OCI-LY1 (cell line): ENCODE measurements at regions not wholly inside any gene's neighbourhood (a gene's known extent, or its start where the extent isn't known, plus 50 kb on each side); places are given as distances from the start of the nearest gene placed in this dataset.

Experiments
- EZH2 ChIP-seq: fragments of 200-600 bp; sonication (generic), shearing (Covaris generic); IDR thresholded peaks from 2 replicates; pipeline ENCODE4 v1.8.0; 2017; ENCODE audit warnings: borderline replicate concordance, mixed run types, mild to moderate bottlenecking, antibody characterized with exemption, low read length, moderate library complexity, mixed read lengths
- TF ChIP-seq, protein P1 (sequence below): fragments of 200-600 bp; sonication (generic), shearing (Covaris generic); IDR thresholded peaks from 2 replicates; pipeline ENCODE4 v1.5.1; 2017; ENCODE audit warnings: mild to moderate bottlenecking, antibody characterized with exemption, low read length, moderate library complexity, mixed read lengths

DNA sequence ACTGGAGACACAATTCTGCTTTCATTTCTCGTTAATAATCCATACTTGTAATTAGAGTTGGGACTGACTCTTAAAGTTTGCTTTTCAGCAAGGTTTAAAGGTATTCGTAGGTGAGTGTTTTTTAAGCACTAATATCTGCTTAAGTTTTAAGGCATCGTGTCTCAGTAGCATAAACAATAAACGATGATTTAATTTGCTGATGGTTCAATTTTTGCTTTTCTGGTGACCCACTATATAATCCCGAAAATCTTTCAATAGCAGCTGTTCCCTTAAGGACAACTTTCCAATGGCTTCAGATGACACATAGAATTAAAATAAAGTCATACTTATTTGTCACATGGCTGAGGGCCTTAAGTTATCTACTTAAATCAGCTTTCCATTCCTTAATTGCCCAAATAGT lies 859.5 kb upstream of the SOX11 start:
- TF ChIP-seq, protein P1, sequence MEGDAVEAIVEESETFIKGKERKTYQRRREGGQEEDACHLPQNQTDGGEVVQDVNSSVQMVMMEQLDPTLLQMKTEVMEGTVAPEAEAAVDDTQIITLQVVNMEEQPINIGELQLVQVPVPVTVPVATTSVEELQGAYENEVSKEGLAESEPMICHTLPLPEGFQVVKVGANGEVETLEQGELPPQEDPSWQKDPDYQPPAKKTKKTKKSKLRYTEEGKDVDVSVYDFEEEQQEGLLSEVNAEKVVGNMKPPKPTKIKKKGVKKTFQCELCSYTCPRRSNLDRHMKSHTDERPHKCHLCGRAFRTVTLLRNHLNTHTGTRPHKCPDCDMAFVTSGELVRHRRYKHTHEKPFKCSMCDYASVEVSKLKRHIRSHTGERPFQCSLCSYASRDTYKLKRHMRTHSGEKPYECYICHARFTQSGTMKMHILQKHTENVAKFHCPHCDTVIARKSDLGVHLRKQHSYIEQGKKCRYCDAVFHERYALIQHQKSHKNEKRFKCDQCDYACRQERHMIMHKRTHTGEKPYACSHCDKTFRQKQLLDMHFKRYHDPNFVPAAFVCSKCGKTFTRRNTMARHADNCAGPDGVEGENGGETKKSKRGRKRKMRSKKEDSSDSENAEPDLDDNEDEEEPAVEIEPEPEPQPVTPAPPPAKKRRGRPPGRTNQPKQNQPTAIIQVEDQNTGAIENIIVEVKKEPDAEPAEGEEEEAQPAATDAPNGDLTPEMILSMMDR: no peak
- TF ChIP-seq EZH2: no peak
